GM21423 (cell line): ENCODE measurements at regions not wholly inside any gene's neighbourhood (a gene's known extent, or its start where the extent isn't known, plus 50 kb on each side); places are given as distances from the start of the nearest gene placed in this dataset.
A peak's percentile ranks its signal among the peaks of the same experiment; 100 is the strongest.

Source experiments
- ATAC-seq: cut with Tn5 transposase; IDR thresholded peaks from one replicate; pipeline ENCODE4 v1.9.1; 2021; ENCODE audit warnings: mild to moderate bottlenecking, moderate library complexity; ENCODE audit not compliant: unreplicated experiment

DNA sequence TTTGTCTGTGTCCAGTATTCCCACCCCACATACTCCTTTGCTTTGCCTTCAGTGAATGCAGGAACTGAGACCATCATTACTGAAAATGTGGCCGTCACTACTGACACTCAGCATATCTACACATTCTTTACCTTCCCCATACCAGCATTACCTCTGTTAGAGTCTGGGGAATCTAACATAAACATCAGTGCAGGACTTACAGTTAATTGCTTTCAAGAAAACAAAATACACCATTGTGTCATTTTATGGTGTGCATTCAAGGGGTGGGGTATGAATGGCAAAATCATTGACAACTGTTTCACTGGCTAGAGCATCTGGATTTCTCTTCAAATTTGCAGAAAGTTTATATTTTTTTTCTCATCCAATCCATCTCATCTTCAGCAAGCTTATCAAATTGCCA is 731.4 kb upstream of the RIOK2 start:
- no peak for ATAC-seq

DNA sequence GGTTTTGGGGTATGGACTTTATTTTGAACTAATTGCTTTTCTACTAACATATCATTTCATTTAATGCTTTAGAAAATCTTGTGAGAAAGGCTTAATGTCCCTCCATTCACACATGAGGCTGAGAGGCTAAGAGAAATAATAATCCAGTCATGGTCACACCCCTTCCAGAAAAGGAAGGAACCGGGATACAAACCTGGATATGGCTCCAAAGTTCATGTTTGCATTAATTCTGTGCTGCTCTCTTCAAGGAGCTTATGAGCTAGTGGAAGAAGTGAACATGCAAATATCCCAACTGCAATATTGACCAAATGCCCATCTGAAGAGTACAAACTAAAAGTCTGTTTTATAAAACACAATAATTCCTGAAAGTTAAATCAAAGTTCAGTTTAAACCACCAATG is 732.1 kb upstream of the RIOK2 start:
- no peak for ATAC-seq

DNA sequence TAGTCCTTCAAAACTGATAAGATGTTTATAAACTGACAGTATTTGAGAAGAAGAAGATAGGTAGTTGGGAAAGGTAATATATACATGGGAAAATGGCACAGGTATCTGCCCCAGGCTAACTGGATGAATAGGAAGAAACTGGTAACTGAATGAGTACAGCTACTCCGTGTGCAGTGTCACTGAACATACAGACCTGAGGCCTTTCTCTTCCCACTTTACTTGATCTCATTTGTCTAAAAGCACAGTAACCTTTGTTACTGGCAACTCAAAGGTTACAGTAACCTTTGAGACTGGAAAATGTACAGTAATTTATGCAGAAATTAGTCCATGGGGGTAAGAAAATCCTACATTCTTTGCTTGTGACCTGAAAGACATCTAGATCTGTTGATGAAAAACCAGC is 735.0 kb upstream of the RIOK2 start:
- ATAC-seq: no peak

DNA sequence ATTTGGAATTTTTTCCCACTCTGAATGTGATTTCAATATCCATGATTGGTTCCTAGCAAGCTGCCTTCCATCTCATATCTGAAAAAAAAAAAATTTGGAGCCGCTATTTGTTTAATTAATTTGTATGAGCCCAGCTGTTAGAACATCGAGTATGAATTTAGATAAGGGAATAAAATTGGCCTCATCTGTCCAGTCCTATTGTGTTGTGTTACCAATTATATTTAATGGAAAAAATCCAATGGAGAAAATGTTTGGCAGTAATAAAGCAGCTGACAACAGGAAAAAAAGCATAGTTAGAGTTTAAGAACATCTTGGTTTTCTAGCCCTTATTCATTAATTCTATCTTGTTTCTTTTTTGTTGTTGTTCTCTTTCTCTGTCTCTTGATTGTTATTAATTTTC is 735.6 kb upstream of the RIOK2 start:
- ATAC-seq: no peak

GRCh38 chr5:97919719-97920118 is 736.7 kb upstream of the RIOK2 start:
- no peak for ATAC-seq

DNA sequence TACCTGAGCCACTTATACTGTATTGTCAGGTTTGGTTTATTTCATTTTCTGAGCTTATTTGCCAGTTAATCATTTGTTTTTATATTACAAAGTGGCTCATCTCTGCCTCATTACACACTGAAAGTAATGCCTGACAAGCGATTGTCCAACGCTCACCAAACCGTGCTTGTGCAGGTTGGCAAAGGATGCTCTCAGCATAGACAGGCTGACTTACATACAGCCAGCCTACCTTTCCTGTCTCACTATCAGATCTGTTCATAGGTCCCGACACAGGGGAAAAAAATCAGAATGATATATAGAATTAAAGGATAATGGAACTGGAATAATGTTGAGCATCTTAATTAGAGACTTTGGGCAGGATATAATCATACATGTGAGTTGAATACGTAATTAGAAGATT is 739.7 kb upstream of the RIOK2 start:
- ATAC-seq: no peak

DNA sequence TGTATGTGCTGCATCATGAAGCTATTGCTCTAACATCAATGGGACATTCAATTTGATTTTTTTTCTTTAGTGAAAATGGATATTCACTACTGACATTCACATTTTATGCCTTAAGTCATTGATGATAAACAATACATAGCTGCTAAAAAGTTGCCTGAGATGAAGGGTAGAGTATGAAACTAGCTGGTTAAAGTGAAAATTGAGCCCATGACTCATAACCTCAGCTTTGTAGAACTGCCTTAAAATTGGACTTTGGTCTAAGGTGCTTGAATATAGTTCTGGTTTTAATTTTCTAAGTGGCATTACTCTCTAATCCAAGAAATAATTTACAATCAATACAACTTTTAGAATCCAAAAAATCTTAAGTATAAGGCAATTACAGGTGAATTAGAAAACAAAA is 740.4 kb upstream of the RIOK2 start:
- peak; percentile 76 for ATAC-seq

GRCh38 chr5:97923997-97924396 is 741.0 kb upstream of the RIOK2 start:
- peak; percentile 63 for ATAC-seq

GRCh38 chr5:97929383-97929782 is 746.3 kb upstream of the RIOK2 start:
- no peak for ATAC-seq

- ATAC-seq: no peak
Observed at GRCh38 chr5:97931829-97932228, 748.8 kb upstream of the RIOK2 start.

- ATAC-seq: no peak
Observed at GRCh38 chr5:97936231-97936630, 753.2 kb upstream of the RIOK2 start.

DNA sequence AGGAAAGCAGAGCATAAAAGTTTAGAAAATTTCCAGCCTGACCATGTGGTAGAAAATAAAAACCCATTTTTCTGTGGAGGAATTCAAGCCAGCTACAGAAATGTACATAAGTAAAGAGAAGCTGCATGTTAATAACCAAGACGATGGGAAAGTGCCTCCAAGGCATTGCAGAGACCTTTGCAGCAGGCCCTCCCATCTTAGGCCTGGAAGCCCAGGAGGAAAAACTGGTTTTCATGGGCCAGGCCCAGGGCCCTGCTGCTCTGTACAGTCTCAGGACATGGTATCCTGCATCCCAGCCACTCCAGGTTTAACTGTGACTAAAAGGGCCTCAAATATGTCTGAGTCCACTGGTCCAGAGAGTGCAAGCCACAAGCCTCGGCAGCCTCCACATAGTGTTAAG is 754.8 kb upstream of the RIOK2 start:
- no peak for ATAC-seq

DNA sequence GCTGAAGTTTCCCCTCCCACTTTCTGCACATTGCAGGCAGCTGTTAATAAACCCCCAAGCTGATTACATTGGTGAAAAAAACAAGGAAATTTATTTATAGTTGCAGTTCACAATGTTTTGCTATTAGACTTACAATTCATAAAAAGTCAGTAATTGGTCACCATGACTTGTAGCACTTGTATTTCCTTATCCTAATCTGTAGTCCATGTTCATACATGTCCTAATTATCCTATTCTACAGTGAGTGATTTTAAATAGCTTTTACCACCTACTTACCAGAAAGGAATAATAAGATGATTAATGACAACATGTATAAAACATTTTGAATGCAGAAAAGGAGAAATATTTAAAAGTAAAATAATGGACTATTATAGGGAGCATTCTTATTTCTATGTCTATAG is 760.0 kb upstream of the RIOK2 start:
- ATAC-seq: no peak

DNA sequence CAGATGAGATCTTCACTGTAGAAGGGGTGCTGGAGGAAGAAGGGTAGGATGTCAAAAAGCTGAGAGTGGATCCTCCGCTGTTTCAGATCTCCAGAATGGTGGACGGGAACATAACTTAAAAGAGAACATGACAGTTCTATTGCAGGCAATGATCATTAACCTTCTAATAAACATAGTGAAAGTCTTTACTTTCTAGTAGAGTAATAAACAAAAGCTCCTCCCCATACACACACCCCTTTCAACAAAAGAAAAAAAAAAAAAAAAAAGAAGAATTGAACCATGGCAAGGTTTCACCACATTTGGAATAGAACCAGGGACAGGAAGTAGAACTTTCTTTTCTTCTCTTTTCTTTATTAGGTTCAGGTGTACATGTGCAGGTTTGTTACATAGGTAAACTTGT is 768.1 kb upstream of the RIOK2 start:
- ATAC-seq: no peak

- no peak for ATAC-seq
Observed at GRCh38 chr5:97955450-97955849, 772.4 kb upstream of the RIOK2 start.

DNA sequence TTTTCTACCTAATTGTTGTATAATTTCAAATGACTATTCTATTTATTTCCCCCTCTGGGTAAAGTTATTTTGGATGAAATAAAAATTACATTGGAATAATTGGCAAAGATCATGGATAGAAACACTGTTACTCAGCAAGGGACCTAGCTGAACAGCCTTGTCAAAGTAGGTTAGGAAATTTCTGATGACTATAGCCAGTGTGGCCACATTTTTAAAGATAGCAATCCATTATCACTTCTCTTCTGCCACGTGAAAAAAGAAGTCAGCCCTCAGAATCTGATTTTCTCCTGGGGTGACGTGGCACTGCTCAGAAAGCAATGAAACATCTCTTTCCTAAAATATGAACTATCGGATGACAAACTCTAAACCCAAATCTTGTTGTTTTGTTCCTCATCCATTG is 784.2 kb upstream of the RIOK2 start:
- ATAC-seq: no peak

DNA sequence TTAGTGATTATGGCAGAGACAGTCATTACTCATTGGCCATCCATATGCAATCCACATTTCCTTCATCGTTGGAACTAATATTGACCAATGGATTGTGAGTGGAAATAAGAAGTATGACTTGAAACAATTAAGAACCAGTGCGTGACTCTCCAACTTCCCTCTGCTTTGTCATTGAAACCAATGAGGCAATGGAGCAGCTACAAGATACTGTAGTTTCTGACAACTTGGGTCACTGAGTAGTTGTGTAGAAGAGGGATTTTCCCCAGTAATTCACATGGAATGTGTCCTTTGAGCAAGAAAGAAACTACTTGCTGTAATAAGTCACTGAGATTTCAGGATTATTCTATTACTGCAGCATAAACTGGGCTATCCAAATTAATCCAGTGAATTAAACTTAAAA is 785.3 kb upstream of the RIOK2 start:
- ATAC-seq: no peak

GRCh38 chr5:97979740-97980139 is 793.7 kb upstream of the RGMB start:
- no peak for ATAC-seq

- no peak for ATAC-seq
Observed at GRCh38 chr5:97980291-97980690, 793.2 kb upstream of the RGMB start.

- ATAC-seq: no peak
Observed at GRCh38 chr5:97986069-97986468, 787.4 kb upstream of the RGMB start.

- no peak for ATAC-seq
Observed at GRCh38 chr5:97991236-97991635, 782.2 kb upstream of the RGMB start.

GRCh38 chr5:97998941-97999340 is 774.5 kb upstream of the RGMB start:
- no peak for ATAC-seq

- ATAC-seq: no peak
Observed at GRCh38 chr5:98004463-98004862, 769.0 kb upstream of the RGMB start.

- ATAC-seq: no peak
Observed at GRCh38 chr5:98016771-98017170, 756.7 kb upstream of the RGMB start.
